Spleen (tissue), 3 donors: ENCODE measurements at regions not wholly inside any gene's neighbourhood (a gene's known extent, or its start where the extent isn't known, plus 50 kb on each side); places are given as distances from the start of the nearest gene placed in this dataset.

Experiments
- POLR2A ChIP-seq, 3 donors: fragments of 450-650 bp; IDR thresholded peaks; one replicate each; pipeline ENCODE4 v1.5.1; 2017; ENCODE audit warnings: antibody characterized with exemption in 3 of 3, mild to moderate bottlenecking in 1 of 3
- POLR2AphosphoS5 ChIP-seq, 3 donors: sonication (generic); formaldehyde crosslinking; IDR thresholded peaks; one replicate each; pipeline ENCODE4 v1.5.1; 2017; ENCODE audit warnings: antibody characterized with exemption in 3 of 3

GRCh38 chr10:83184641-83185040 is 954.7 kb upstream of the GHITM start:
- TF ChIP-seq POLR2AphosphoS5 (IDR thresholded peaks at IDR 0.05) (no peak), POLR2A (IDR thresholded peaks at IDR 0.05) (no peak)
